DOHH2 (cell line): ENCODE measurements at regions not wholly inside any gene's neighbourhood (a gene's known extent, or its start where the extent isn't known, plus 50 kb on each side); places are given as distances from the start of the nearest gene placed in this dataset.

Experiments used
- H3F3A ChIP-seq: fragments of 200-600 bp; sonication (generic), shearing (Covaris generic); 2 replicates; pipeline ENCODE4 v1.6.0; 2016; ENCODE audit warnings: antibody characterized with exemption, mild to moderate bottlenecking; ENCODE audit not compliant: control insufficient read depth, insufficient read depth
- H3K27ac ChIP-seq: fragments of 200-600 bp; sonication (generic); 2 replicates; pipeline ENCODE4 v1.5.1; 2014; ENCODE audit warnings: low read depth, mild to moderate bottlenecking, low read length, moderate library complexity
- H3K27me3 ChIP-seq: fragments of 200-600 bp; sonication (generic); 2 replicates; pipeline ENCODE4 v1.6.1; 2014; ENCODE audit warnings: mild to moderate bottlenecking, low read length, mixed read lengths; ENCODE audit not compliant: control insufficient read depth
- H3K36me3 ChIP-seq: fragments of 200-600 bp; sonication (generic); 2 replicates; pipeline ENCODE4 v1.6.1; 2014; ENCODE audit warnings: mild to moderate bottlenecking, low read length, moderate library complexity, mixed read lengths; ENCODE audit not compliant: control insufficient read depth
- H3K4me1 ChIP-seq: fragments of 200-600 bp; sonication (generic); 2 replicates; pipeline ENCODE4 v1.6.1; 2014; ENCODE audit warnings: mild to moderate bottlenecking, low read length, mixed read lengths; ENCODE audit not compliant: control insufficient read depth
- H3K4me2 ChIP-seq: fragments of 200-600 bp; sonication (generic); 2 replicates; pipeline ENCODE4 v1.6.0; 2014; ENCODE audit warnings: mild to moderate bottlenecking, low read length, moderate library complexity
- H3K4me3 ChIP-seq: fragments of 200-600 bp; sonication (generic); 2 replicates; pipeline ENCODE4 v1.5.1; 2014; ENCODE audit warnings: mild to moderate bottlenecking, low read length, mixed read lengths
- H3K79me2 ChIP-seq: fragments of 200-600 bp; sonication (generic); 2 replicates; pipeline ENCODE4 v1.6.1; 2014; ENCODE audit warnings: mild to moderate bottlenecking, low read length, mixed read lengths; ENCODE audit not compliant: control insufficient read depth
- H3K9me2 ChIP-seq: fragments of 200-600 bp; sonication (generic); replicated peaks from 2 replicates; pipeline ENCODE4 v1.6.1; 2014; ENCODE audit warnings: mild to moderate bottlenecking, low read length, mixed read lengths; ENCODE audit not compliant: control insufficient read depth
- H3K9me3 ChIP-seq: fragments of 200-600 bp; sonication (generic); 2 replicates; pipeline ENCODE4 v1.6.1; 2014; ENCODE audit warnings: antibody characterized with exemption, low read length, mixed read lengths; ENCODE audit not compliant: control insufficient read depth, insufficient read depth
- H4K20me1 ChIP-seq: fragments of 200-600 bp; sonication (generic); 2 replicates; pipeline ENCODE4 v1.6.0; 2014; ENCODE audit warnings: low read depth, mild to moderate bottlenecking, antibody characterized with exemption, low read length, moderate library complexity; ENCODE audit not compliant: control insufficient read depth, insufficient read depth
- CTCF ChIP-seq: fragments of 200-600 bp; sonication (generic); IDR thresholded peaks from one replicate; pipeline ENCODE4 v1.5.1; 2014; ENCODE audit warnings: antibody characterized with exemption, mild to moderate bottlenecking, low read depth, low read length; ENCODE audit not compliant: poor library complexity, severe bottlenecking
- EZH2phosphoT487 ChIP-seq: fragments of 200-600 bp; sonication (generic); IDR thresholded peaks from 2 replicates; pipeline ENCODE4 v1.6.1; 2017; ENCODE audit warnings: borderline replicate concordance, mild to moderate bottlenecking, antibody characterized with exemption, low read length, moderate library complexity, mixed read lengths

GRCh38 chr4:35025152-35025834 is 1219.0 kb downstream of the ARAP2 start:
- H3K4me2 ChIP-seq = no peak overlapping the region
- H3K4me3 ChIP-seq = no peak overlapping the region
- no peaks in the 10 kb centered on the region for H3K27me3 ChIP-seq
- TF ChIP-seq EZH2phosphoT487 = no peak
- no peak for TF ChIP-seq CTCF
- H3K9me2 ChIP-seq = no peaks in the 10 kb centered on the region
- H3K36me3 ChIP-seq = no peaks in the 10 kb centered on the region
- no peaks in the 10 kb centered on the region for H3F3A ChIP-seq
- no peaks in the 10 kb centered on the region for H3K79me2 ChIP-seq
- no peak overlapping the region for H3K27ac ChIP-seq
- no peaks in the 10 kb centered on the region for H3K9me3 ChIP-seq
- no peaks in the 10 kb centered on the region for H4K20me1 ChIP-seq
- H3K4me1 ChIP-seq = no peaks in the 10 kb centered on the region

GRCh38 chr4:35038079-35038805 is 1206.1 kb downstream of the ARAP2 start:
- Histone ChIP-seq H4K20me1 (no peaks in the 10 kb centered on the region), H3K4me3 (no peak overlapping the region), H3K9me3 (no peaks in the 10 kb centered on the region), H3K9me2 (no peaks in the 10 kb centered on the region), H3K27ac (no peak overlapping the region), H3K27me3 (no peaks in the 10 kb centered on the region), H3K4me1 (no peaks in the 10 kb centered on the region), H3K79me2 (no peaks in the 10 kb centered on the region), H3K36me3 (no peaks in the 10 kb centered on the region), H3K4me2 (no peak overlapping the region), H3F3A (no peaks in the 10 kb centered on the region)
- TF ChIP-seq CTCF (no peak), EZH2phosphoT487 (no peak)

- no peak overlapping the region for H3K4me3 ChIP-seq
- no peaks in the 10 kb centered on the region for H3K36me3 ChIP-seq
- H3K79me2 ChIP-seq = no peaks in the 10 kb centered on the region
- no peaks in the 10 kb centered on the region for H3K4me1 ChIP-seq
- H3K27me3 ChIP-seq = no peaks in the 10 kb centered on the region
- H3K4me2 ChIP-seq = no peak overlapping the region
- no peak overlapping the region for H3K27ac ChIP-seq
- H3F3A ChIP-seq = no peaks in the 10 kb centered on the region
- no peaks in the 10 kb centered on the region for H4K20me1 ChIP-seq
- TF ChIP-seq EZH2phosphoT487 (no peak), CTCF (no peak)
- H3K9me2 ChIP-seq = no peaks in the 10 kb centered on the region
- no peaks in the 10 kb centered on the region for H3K9me3 ChIP-seq
Observed at GRCh38 chr4:35038845-35039244, 1205.5 kb downstream of the ARAP2 start.
